ENCODE measurements at regions not wholly inside any gene's neighbourhood (a gene's known extent, or its start where the extent isn't known, plus 50 kb on each side); places are given as distances from the start of the nearest gene placed in this dataset.

DNA sequence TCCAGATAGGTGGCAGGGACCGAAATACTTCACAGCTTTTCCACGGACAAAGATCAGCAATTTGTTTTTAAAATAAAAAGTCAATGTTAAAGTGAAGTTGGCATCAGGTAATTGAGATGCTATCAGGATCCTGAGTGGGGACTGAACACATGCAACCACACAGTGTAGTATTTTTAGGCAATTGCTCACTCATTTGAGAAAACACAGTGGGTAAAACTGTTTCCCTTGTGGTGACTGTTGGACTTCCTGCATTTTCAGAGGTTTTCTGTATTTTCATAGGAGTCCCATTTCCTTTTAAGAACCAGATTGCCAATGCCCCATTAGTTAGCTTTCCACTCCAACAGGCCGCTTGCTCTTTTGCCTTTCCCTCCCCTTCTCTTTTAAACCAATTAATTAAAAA is 159.5 kb upstream of the ZNF32 start:
- TF ChIP-seq, protein P1, sequence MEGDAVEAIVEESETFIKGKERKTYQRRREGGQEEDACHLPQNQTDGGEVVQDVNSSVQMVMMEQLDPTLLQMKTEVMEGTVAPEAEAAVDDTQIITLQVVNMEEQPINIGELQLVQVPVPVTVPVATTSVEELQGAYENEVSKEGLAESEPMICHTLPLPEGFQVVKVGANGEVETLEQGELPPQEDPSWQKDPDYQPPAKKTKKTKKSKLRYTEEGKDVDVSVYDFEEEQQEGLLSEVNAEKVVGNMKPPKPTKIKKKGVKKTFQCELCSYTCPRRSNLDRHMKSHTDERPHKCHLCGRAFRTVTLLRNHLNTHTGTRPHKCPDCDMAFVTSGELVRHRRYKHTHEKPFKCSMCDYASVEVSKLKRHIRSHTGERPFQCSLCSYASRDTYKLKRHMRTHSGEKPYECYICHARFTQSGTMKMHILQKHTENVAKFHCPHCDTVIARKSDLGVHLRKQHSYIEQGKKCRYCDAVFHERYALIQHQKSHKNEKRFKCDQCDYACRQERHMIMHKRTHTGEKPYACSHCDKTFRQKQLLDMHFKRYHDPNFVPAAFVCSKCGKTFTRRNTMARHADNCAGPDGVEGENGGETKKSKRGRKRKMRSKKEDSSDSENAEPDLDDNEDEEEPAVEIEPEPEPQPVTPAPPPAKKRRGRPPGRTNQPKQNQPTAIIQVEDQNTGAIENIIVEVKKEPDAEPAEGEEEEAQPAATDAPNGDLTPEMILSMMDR (conservative IDR thresholded peaks at IDR 0.05 in 1 of 2, IDR thresholded peaks at IDR 0.05 in 1 of 2; ENCODE audit: extremely low read depth in 1 of 2, insufficient read depth in 1 of 2, low read depth in 1 of 2, low read length in 2 of 2), result no peak
- no peak for TF ChIP-seq EZH2 (IDR thresholded peaks at IDR 0.05; ENCODE audit: borderline replicate concordance, low read length)
